Stimulated activated CD4-positive, alpha-beta T cell treated with anti-CD3 and anti-CD28 coated beads, Interleukin-4, amount 100 ng/mL, for 48 hours (primary cell): ENCODE measurements at regions not wholly inside any gene's neighbourhood (a gene's known extent, or its start where the extent isn't known, plus 50 kb on each side); places are given as distances from the start of the nearest gene placed in this dataset.

ENCODE experiments used
- DNase-seq, 2 donors: peaks; one replicate each; pipeline ENCODE4 v3.0.0-alpha.2; 2020; ENCODE audit warnings: low read depth in 2 of 2

GRCh38 chr2:144597388-144597787 lies 77.5 kb upstream of the ZEB2 start:
- no peak for DNase-seq

- DNase-seq: no peak
These were observed 76.4 kb upstream of the ZEB2 start for GRCh38 chr2:144596073-144596871.

DNA sequence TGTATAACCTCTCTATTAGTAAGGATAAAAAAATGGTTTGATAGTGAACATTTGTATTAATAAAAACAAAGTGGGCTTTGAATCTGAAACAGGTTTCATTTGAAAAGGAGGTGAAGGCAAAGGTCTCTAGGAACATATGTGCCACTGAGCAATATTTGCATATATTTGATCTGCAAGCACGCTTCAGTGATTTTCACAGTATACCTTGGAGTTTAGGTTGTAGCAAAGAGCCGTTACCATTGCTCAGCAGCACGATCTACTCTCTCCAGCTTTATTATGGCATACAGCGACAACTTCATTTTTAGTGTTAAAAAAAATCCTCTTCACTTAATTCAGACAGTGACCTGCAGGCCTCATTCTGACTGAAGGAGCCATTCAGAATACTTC lies 75.8 kb upstream of the ZEB2 start:
- no peak for DNase-seq

DNA sequence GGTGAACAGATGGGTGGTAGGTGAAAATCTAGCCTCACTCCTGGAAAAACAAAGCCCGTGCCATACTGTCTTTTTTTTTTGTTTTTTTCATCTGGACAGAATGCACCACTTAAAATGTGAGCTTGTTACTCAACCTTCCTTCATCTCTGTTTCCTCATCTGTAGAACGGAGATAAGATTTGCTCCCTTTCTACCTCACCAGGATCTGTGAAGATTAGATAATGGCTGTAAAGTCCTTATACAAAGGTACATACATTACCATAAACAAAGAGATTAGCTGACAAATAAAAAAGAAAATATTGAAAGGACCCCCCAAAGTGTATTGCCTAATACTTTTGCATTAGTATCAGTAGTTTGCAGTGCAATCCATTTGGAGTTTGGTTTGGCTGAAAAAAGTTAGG lies 75.4 kb upstream of the ZEB2 start:
- DNase-seq: no peak

- DNase-seq: no peak
These were observed 73.9 kb upstream of the ZEB2 start for GRCh38 chr2:144593803-144594202.

DNA sequence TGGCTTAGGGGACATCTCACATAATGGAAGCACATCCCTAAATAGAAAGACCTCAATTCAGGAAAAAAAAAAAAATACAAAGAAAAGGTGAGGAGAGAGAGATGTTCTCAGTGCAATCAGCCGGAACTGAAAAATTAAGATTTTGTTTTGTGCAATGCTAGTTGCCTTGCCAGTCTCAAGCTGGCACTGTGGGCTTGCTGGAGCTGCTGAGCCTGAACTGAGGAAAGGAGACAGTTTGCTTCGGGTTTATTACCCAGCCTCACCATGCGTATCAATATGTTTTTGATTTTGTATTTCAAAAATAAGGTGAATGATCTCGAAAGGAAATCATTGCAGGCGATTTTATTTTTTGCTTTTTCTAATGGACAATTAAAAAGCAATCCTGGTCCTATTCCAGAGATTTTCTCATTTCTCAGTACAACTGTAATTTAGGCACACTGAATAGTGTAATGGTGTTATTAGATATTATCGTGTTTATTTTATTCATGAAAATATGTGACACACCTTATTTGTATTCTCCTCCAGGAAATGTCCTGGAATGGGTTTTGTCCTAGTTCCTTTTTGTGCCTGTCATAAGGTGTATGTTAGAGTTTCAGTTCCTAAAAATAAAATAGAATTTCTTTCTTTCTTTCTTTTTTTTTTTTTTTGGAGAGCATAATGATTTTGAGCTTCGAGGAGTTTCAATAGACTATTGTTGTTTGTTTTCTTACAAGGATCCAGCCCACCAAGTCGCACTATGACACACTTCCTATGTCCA lies 72.8 kb upstream of the ZEB2 start:
- no peak for DNase-seq

DNA sequence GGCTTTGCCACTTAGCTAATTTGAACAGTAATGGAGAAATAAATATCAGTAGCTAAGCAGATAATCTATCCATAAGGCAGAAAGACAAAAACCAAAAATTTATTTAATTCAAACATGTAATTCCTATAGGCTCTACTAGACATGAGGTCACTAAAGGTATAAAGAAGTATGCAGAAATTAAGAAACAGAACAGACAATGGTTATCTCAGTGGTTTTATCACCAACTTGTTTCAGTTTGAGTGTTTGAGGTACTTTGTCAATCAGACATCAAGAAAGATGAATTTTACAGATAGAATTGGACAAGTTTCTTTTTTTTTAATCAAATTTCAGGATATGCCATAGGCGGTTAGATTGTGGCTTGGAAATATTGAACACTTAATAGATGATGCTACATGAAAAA lies 67.4 kb upstream of the ZEB2 start:
- no peak for DNase-seq

DNA sequence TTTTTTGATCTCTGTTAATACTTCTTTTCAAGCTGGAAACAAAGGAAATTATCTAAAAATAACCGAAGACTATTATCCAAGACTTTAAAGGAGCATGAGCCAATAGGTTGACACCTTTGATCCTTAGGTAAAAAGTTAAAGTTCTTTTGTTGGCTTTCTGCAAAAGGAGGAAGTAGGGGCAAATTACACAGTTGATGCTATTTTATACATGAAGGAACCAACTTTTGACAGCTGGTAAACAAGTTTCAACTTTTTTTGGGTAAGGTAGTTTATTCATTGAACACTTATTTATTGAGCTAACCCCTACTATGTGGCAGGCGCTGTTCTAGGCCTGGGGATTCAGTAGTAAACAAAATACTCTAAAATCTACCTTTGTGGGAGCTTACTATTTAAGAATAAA lies 66.6 kb upstream of the ZEB2 start:
- DNase-seq: no peak

GRCh38 chr2:144583741-144584453 lies 64.0 kb upstream of the ZEB2 start:
- DNase-seq: no peak

DNA sequence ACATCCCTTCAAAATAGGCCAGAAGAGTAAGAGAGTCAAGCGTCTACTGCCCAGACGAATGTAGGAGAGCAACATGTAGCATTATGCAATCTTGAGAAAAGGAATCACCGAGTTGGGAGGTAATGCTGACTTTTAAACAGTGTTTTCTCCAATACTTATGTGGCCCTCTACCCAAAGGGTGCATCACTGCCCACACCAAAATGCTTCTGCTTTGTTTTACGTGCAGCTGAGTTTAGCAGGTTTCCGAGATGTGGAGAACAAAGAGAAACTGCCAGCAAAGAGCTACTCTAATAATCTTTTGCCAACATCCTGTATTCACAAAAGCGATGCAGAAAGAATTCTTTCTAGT lies 63.4 kb upstream of the ZEB2 start:
- no peak for DNase-seq

DNA sequence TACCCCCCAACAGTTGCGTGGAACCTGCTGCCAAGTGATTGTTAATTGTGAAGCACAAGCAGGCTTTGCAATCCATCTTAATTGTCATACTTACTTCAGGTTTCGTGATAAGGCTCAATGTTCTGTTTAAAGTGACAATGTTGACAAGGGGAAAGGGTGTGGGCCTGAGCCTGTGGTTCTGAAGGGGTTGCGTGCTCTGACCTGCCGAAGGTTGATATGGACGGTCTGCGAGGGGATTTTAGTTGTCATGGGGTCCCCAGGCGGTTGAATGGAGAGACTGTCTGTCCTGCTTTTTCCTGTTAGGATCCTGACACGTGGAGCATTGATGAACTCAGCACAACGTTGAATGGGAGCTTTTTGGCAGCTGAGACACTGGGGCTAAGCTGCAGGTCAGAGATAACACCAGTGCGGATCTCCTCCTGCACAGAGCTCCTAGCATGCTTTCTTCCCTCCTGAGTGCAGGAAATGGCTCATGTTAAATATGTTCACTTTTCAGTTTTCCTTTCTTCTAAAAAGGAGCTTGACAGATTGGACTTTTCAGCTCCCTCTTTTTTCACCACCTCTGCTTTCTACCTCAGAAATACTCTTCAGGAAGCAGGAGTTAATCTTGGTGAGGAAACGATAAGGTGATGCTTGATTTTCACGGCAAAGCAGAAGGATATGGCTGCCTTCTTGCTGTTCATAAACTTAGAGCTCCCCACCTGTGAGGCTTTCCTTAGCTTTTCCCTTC lies 62.9 kb upstream of the ZEB2 start:
- no peak for DNase-seq

- no peak for DNase-seq
These were observed 60.7 kb upstream of the ZEB2 start for GRCh38 chr2:144580521-144581161.

GRCh38 chr2:144579556-144579955 lies 59.6 kb upstream of the ZEB2 start:
- DNase-seq: no peak

DNA sequence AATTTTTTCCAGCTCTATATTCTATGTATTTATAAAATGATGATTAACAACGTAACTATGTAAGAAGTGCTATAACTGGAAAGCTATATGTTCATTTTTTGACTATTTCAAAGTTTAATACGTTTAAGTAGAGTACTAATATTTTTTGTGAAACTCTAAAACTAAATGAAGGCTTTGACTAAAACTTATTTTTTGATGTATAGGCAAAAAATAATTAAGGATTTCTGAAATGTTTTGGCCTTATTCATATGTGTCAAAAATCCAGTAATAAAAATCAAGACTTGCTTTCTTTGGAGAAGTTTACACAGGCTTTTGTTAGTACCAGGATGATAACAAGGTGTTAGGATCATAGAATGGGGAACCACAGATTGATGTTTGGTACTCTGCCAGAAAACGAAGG lies 58.2 kb upstream of the ZEB2 start:
- DNase-seq: no peak

GRCh38 chr2:144572977-144573376 lies 53.1 kb upstream of the ZEB2 start:
- no peak for DNase-seq

GRCh38 chr2:144571770-144572169 lies 51.9 kb upstream of the ZEB2 start:
- no peak for DNase-seq

DNA sequence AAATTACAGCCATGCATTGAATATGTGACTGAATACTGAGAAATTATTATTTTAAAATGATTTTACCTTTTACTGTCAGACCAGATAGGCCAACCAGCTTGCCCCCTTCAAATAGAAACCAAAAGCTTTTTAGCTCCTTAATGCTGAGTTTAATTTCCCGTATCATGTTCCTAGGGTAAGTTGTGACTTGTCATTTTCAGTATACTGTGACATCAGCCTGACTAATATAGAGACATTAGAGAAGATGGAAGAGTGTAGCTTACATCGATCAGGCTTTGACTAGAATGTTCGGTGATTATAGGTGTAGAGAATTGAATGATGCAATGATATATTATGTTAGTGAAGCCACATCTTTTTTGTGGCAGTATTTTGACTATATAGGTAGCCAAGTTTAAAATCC lies 50.6 kb upstream of the ZEB2 start:
- DNase-seq: no peak
